HG02938 (cell line): ENCODE measurements at regions not wholly inside any gene's neighbourhood (a gene's known extent, or its start where the extent isn't known, plus 50 kb on each side); places are given as distances from the start of the nearest gene placed in this dataset.

Source experiments
- ATAC-seq: cut with Tn5 transposase; IDR thresholded peaks from one replicate; pipeline ENCODE4 v1.9.1; 2021; ENCODE audit warnings: mild to moderate bottlenecking, moderate library complexity; ENCODE audit not compliant: unreplicated experiment

- ATAC-seq = no peak
Observed at GRCh38 chr1:96962751-96963211, 241.2 kb downstream of the PTBP2 start.

- no peak for ATAC-seq
Observed at GRCh38 chr1:96964761-96965160, 243.2 kb downstream of the PTBP2 start.

GRCh38 chr1:96966536-96967138 lies 245.1 kb downstream of the PTBP2 start:
- peak; percentile 93 for ATAC-seq

- no peak for ATAC-seq
Observed at GRCh38 chr1:96967311-96967710, 245.7 kb downstream of the PTBP2 start.

DNA sequence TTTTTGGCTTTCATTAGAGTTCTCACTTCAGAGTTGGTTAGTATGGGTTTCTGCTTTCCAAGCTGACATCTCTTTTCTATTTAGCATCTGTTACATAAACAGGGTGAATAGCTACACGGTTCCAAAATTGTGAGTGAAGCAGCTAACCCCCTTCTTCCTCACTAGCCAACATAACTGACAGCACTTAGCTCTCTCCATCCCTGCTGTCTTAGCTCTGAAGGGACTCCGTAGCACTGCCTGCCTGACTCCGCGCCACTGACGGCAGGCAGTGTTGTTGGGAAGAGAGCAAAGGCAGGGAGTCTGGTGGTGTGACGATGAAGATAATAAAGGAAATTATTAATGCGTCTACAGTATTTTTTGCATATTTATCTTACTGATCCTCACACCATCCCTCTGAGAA lies 247.0 kb downstream of the PTBP2 start:
- no peak for ATAC-seq

- no peak for ATAC-seq
Observed at GRCh38 chr1:96968983-96969382, 247.4 kb downstream of the PTBP2 start.

DNA sequence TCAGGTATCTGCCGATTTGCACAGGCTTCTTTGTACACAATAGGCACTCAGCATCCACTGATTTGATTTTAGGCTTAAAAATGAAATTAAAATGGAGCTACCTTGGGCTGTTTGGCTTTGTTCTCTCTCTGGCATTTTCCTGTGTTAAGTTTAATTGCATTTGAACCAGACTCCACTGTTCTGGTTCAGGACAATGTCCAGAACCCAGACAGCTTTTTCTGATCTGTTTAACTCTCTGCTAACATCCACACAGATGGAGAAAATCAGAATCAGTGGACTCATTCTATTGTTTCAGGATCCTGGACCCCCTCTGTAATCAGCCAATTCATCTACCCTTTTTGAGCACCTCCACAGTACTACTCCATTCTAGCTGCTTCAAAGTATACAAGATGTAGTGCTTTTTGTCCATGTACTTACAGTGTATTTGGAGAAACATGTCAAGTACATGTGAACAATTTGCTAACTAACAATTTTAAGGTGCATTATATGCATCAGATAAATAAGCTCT lies 248.1 kb downstream of the PTBP2 start:
- no peak for ATAC-seq

DNA sequence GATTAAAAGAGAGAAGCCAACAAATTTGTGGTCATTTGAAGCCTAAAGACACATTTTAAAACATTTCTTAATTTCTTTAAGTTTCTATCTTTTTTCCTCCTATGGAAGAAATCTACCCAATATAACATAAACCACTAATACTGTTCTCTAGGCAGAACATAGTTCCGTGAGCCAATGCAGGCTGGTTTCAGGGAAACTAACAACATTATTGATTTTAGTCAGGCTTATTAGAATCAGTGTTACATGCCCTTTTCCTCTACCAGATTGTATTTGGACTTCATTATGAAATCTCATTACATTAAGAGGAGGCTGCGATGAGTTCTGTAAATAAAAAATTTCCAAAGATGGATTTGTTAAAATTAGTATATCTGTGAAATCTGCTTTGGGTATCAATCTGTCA lies 249.9 kb downstream of the PTBP2 start:
- no peak for ATAC-seq

DNA sequence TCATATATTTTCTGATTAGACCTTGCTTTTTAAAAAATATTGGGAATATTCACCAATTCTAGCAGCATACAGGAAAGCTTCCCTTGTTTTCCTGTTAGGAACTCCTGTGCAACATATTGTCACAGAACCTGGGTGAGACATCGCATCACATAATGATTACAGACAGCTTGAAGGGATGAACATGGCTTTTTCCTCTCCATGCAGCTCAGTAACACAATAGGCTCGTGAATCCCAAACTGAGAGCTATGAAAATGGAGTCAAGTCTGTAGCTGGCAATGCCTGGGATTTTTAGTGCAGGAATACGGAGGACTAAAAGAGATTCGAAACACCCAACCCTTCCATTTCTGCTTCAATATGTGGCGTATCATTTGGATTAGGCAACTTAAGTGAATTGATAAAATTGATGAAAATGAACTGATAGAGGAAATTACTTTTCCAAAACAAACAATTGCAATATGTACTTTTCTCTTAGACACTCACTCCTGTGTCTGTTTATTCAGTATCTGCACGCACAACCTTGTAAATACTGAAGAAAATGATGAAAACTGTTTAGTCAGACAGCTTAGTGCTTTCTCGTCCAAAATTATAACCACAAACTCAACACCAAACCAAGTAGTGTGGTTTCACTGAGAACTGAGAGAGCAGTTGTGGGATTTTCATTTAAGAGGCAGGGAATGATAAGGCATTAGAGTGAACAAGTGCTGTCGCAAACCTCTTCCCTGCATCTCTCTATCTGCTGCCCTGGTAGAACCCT lies 250.4 kb downstream of the PTBP2 start:
- ATAC-seq = no peak

DNA sequence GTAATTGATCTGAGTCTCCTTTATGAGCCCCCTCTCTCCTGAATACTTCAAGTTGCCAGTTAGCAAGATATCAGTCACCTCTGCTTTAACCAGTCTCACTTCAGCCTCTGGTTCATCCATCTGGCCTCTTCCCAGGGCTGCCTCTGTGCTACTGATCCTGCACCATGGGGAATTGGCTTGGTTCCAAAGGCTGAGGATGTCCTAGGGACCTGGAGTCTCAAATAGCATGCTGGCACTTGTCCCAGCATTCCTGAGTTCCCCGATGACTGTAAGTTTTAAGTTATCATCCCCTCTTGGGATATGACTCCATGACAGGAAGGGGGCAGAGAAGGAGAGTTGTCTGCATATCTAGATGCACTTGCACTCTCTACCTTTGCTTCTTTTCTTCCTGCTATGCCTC lies 252.0 kb downstream of the PTBP2 start:
- no peak for ATAC-seq

DNA sequence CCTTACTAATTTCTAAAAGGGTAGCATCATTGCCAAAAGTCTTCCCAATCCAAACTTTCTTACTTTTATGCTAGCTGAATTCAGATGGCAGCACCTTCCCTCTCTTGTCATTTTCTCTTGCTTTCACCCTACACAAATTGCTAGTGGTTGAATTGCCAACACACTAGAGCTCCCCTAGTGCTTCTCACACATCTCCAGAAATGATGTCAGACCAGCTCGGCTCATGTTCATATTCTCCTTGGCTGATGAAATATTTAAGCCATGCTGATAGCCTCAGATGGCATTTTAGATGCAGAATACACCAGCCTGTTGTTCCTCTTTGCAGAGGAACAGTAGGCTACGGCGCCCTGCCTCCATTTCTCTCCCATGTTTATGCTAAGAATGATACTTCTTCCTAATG lies 256.9 kb downstream of the PTBP2 start:
- ATAC-seq = no peak

- no peak for ATAC-seq
Observed at GRCh38 chr1:96978901-96979300, 257.3 kb downstream of the PTBP2 start.

GRCh38 chr1:96979304-96980268 lies 258.0 kb downstream of the PTBP2 start:
- no peak for ATAC-seq

- no peak for ATAC-seq
Observed at GRCh38 chr1:96980448-96980847, 258.9 kb downstream of the PTBP2 start.

DNA sequence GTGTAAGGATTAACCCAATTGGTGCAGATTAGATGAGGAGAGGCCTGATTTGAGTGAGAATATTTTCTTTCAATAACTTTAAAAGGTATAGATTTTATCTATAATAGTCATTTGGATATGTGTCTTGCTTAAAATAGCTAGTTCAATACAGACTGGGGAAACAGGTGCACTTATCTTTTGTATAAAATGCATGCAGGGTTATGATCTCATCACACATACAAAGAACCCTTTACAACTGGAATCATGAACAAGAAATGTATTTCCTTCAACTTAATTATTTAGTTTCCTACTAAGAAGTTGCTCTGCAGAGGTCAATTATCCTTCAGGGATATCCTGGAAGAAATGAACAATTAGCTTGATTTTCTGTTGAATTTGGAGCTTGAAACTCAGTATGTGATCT lies 259.6 kb downstream of the PTBP2 start:
- no peak for ATAC-seq

GRCh38 chr1:96982118-96982517 lies 260.5 kb downstream of the PTBP2 start:
- ATAC-seq = no peak

DNA sequence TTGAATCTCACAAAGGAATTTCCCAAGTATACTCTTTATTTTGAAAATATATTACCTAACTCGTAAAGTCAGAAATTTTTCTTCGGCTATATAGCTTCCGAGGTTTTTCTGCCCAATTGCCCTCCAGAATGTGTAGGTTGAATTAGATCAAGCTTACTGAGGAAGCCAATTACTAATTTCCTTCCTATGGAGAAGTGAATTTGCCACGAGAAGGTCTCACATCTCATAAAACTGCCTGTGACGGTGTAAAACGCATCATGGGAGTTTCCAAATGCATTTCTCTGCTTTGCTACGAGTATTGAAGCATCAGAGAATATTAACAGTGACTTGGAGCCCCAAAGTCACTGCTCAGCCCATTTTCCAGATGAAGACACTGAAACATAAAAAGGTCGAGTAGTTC lies 262.3 kb downstream of the PTBP2 start:
- no peak for ATAC-seq

GRCh38 chr1:96987186-96987703 lies 265.7 kb downstream of the PTBP2 start:
- no peak for ATAC-seq

GRCh38 chr1:96989302-96989701 lies 267.7 kb downstream of the PTBP2 start:
- no peak for ATAC-seq

DNA sequence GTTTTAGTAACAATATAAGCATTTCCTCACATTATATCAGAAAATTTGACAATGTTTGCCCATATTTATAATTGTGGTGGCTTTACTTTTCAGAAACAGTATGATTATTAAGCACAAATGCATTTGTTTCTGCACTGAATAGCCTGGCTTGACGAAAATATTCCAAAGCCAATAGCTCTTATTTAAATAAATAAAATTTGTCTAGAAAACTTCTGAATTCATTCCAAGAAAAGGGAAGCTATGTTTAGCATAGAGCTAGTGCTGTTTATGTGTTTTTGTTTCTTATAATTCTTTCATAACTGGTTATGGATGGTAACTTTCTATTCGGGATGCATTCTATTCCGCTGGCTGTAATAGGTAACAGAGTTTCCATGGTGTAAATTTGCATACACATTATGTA lies 268.6 kb downstream of the PTBP2 start:
- ATAC-seq = no peak

GRCh38 chr1:96991261-96991660 lies 269.7 kb downstream of the PTBP2 start:
- ATAC-seq = no peak
